Testis (tissue), 2 donors: ENCODE measurements at regions not wholly inside any gene's neighbourhood (a gene's known extent, or its start where the extent isn't known, plus 50 kb on each side); places are given as distances from the start of the nearest gene placed in this dataset.

Source experiments
- DNase-seq: peaks from one replicate; pipeline ENCODE4 v3.0.0-alpha.2; 2019
- H3K27ac ChIP-seq, 2 donors: fragments of 200-600 bp; sonication (generic); one replicate each; pipeline ENCODE4 v1.5.1; 2019
- H3K27me3 ChIP-seq: fragments of 200-600 bp; sonication (generic); one replicate; pipeline ENCODE4 v1.5.1; 2019
- H3K36me3 ChIP-seq: fragments of 200-600 bp; sonication (generic); one replicate; pipeline ENCODE4 v1.5.1; 2017; ENCODE audit warnings: low read depth; ENCODE audit errors: missing control alignments
- H3K4me1 ChIP-seq: fragments of 200-600 bp; sonication (generic); one replicate; pipeline ENCODE4 v1.5.1; 2019
- H3K4me3 ChIP-seq, 2 donors: fragments of 200-600 bp; sonication (generic); one replicate each; pipeline ENCODE4 v1.5.1; 2017 to 2019
- H3K9me3 ChIP-seq: fragments of 200-600 bp; sonication (generic); one replicate; pipeline ENCODE4 v1.5.1; 2017
- POLR2A ChIP-seq: fragments of 450-650 bp; IDR thresholded peaks from one replicate; pipeline ENCODE4 v1.6.1; 2017; ENCODE audit warnings: antibody characterized with exemption, mild to moderate bottlenecking, moderate library complexity
- WGBS, 2 donors: methylation state at CpG; one replicate each; pipeline ENCODE4 v1.1.5; 2018; 5-methylcytosine and 5-hydroxymethylcytosine counted together
- intact Hi-C: fragments of 100-400 bp; cut with DNase I; formaldehyde crosslinking; loops from one replicate; pipeline ENCODE4 v1.15.1; 2023; ENCODE audit warnings: low total_unique reads
- TF ChIP-seq, protein P1 (sequence below), 3 experiments: fragments of 450-650 bp in 2 of 3; fragments of 200-600 bp in 1 of 3; sonication (generic) in 1 of 3; IDR thresholded peaks; one replicate each; pipeline ENCODE4 v1.5.1; 2016 to 2019; ENCODE audit warnings: antibody characterized with exemption in 3 of 3, mild to moderate bottlenecking in 2 of 3, moderate library complexity in 1 of 3

DNA sequence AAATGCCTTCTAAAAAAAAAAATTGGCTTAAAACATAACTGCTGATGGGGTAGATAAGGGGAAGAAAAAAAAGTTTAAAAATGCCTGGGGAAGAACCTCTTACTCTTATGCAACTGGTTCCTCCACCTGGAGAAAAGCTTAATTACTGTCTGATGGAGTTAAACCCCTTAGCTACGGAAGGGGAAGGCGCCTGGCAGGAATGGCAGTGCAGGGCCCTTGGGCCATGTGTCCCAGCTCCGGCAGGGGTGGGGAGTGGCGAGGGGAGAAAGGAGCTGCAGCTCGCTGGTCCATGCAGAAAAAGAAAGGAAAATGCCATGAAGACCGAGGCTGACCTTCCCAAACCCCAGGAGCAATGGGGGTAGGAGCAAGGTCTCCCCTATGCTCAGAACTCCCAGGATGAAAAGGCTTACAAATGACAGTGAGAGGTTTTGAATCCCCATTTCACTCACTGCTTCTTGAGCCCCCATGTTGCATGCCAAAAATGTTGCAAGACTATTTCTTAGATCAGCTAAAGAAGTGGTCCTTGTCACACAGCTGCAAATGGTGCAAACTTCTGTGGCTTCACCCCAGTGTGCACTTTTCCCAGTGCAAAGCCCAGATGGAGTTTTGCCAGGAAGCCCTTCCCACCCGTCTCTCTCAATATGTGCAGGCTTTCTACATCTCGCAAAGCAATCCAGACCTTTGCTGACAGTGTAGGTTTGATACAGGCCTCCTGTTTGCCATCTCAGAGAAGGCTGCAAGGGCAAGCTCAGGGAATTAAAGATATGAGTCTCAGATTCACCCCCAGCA, 204.8 kb upstream of the CT83 start:
- intact Hi-C loops, result no loop called here
- no peaks in the 10 kb centered on the region for H3K9me3 ChIP-seq
- H3K4me1 ChIP-seq, result no peaks in the 10 kb centered on the region
- no peaks in the 10 kb centered on the region for H3K27me3 ChIP-seq
- WGBS, 2 donors, result 71 to 78% methylated on average over 5 to 8 of the region's 8 CpGs
- no peak overlapping the region for H3K4me3 ChIP-seq
- H3K27ac ChIP-seq, result no peak overlapping the region
- DNase-seq, result no peak
- no peaks in the 10 kb centered on the region for H3K36me3 ChIP-seq
- TF ChIP-seq, protein P1, sequence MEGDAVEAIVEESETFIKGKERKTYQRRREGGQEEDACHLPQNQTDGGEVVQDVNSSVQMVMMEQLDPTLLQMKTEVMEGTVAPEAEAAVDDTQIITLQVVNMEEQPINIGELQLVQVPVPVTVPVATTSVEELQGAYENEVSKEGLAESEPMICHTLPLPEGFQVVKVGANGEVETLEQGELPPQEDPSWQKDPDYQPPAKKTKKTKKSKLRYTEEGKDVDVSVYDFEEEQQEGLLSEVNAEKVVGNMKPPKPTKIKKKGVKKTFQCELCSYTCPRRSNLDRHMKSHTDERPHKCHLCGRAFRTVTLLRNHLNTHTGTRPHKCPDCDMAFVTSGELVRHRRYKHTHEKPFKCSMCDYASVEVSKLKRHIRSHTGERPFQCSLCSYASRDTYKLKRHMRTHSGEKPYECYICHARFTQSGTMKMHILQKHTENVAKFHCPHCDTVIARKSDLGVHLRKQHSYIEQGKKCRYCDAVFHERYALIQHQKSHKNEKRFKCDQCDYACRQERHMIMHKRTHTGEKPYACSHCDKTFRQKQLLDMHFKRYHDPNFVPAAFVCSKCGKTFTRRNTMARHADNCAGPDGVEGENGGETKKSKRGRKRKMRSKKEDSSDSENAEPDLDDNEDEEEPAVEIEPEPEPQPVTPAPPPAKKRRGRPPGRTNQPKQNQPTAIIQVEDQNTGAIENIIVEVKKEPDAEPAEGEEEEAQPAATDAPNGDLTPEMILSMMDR (IDR thresholded peaks at IDR 0.05), result no peak
- no peak for TF ChIP-seq POLR2A

DNA sequence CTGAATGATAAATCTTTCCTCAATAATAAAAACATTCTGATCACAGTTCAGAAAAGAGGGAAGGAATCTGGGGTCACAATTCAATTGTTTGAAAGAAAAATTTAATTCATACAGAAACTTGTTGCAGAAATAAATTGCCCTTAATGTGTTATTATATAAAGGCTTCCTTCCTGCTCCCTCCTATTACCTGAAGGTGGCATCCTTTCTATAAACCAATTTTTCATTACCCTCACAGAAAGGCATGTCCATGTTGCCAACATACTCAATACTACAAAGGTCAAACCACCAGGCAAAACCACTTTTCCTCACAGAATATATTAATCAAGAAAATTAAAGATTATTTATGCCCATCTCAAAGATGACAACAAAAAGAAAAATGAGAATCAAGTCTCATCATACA, 194.3 kb upstream of the CT83 start:
- no peak overlapping the region for H3K4me3 ChIP-seq
- H3K9me3 ChIP-seq, result no peaks in the 10 kb centered on the region
- no peak overlapping the region for H3K27ac ChIP-seq
- no peaks in the 10 kb centered on the region for H3K36me3 ChIP-seq
- no peaks in the 10 kb centered on the region for H3K27me3 ChIP-seq
- H3K4me1 ChIP-seq, result no peaks in the 10 kb centered on the region
- DNase-seq, result no peak
- TF ChIP-seq, protein P1 (IDR thresholded peaks at IDR 0.05), result no peak
- intact Hi-C loops, result no loop called here

GRCh38 chrX:116628464-116628863, 165.7 kb upstream of the CT83 start:
- Histone ChIP-seq H3K4me3 (no peak overlapping the region), H3K27me3 (no peaks in the 10 kb centered on the region), H3K36me3 (no peaks in the 10 kb centered on the region), H3K27ac (no peak overlapping the region), H3K4me1 (no peaks in the 10 kb centered on the region), H3K9me3 (no peaks in the 10 kb centered on the region)
- no peak for DNase-seq
- TF ChIP-seq POLR2A, result no peak
- TF ChIP-seq, protein P1 (IDR thresholded peaks at IDR 0.05), result no peak
- intact Hi-C loops, result no loop called here
- WGBS, 2 donors, result 100% methylated on average over 1 of the region's 1 CpG; no CpG with 5 or more reads in 1 of the 2 donors

GRCh38 chrX:116618546-116618945, 155.8 kb upstream of the CT83 start:
- H3K9me3 ChIP-seq, result no peaks in the 10 kb centered on the region
- H3K36me3 ChIP-seq, result no peaks in the 10 kb centered on the region
- no peaks in the 10 kb centered on the region for H3K4me1 ChIP-seq
- no peak overlapping the region for H3K4me3 ChIP-seq
- 50 to 57% methylated on average over 1 of the region's 1 CpG for WGBS, 2 donors
- intact Hi-C loops, result no loop called here
- no peak for DNase-seq
- no peak for TF ChIP-seq POLR2A
- TF ChIP-seq, protein P1 (IDR thresholded peaks at IDR 0.05), result no peak
- H3K27me3 ChIP-seq, result no peaks in the 10 kb centered on the region
- H3K27ac ChIP-seq, result no peak overlapping the region

GRCh38 chrX:116607776-116608175, 145.0 kb upstream of the CT83 start:
- DNase-seq, result no peak
- H3K27ac ChIP-seq, result no peak overlapping the region
- H3K27me3 ChIP-seq, result no peaks in the 10 kb centered on the region
- intact Hi-C loops, result no loop called here
- H3K9me3 ChIP-seq, result no peaks in the 10 kb centered on the region
- 35 to 38% methylated on average over 1 of the region's 1 CpG for WGBS, 2 donors
- H3K36me3 ChIP-seq, result no peaks in the 10 kb centered on the region
- H3K4me3 ChIP-seq, result no peak overlapping the region
- TF ChIP-seq, protein P1 (IDR thresholded peaks at IDR 0.05), result no peak
- no peak for TF ChIP-seq POLR2A
- no peaks in the 10 kb centered on the region for H3K4me1 ChIP-seq
